ENCODE measurements at regions not wholly inside any gene's neighbourhood (a gene's known extent, or its start where the extent isn't known, plus 50 kb on each side); places are given as distances from the start of the nearest gene placed in this dataset.

- no peak for DNase-seq
Observed at GRCh38 chr15:77749998-77750540, 117.4 kb upstream of the LINGO1 start.

GRCh38 chr15:77749236-77749997 lies 116.7 kb upstream of the LINGO1 start:
- no peak for DNase-seq

GRCh38 chr15:77748078-77749064 lies 115.7 kb upstream of the LINGO1 start:
- DNase-seq: no peak

- DNase-seq: no peak
Observed at GRCh38 chr15:77747175-77748077, 114.7 kb upstream of the LINGO1 start.

GRCh38 chr15:77746254-77747174 lies 113.8 kb upstream of the LINGO1 start:
- DNase-seq: no peak

- no peak for DNase-seq
Observed at GRCh38 chr15:77744398-77744797, 111.7 kb upstream of the LINGO1 start.

- DNase-seq: no peak
Observed at GRCh38 chr15:77742570-77742969, 109.9 kb upstream of the LINGO1 start.

GRCh38 chr15:77742127-77742526 lies 109.4 kb upstream of the LINGO1 start:
- no peak for DNase-seq

- DNase-seq: no peak
Observed at GRCh38 chr15:77741106-77741505, 108.4 kb upstream of the LINGO1 start.

- DNase-seq: no peak
Observed at GRCh38 chr15:77739591-77740378, 107.1 kb upstream of the LINGO1 start.

GRCh38 chr15:77738441-77739302 lies 106.0 kb upstream of the LINGO1 start:
- DNase-seq: no peak

GRCh38 chr15:77738038-77738370 lies 105.3 kb upstream of the LINGO1 start:
- DNase-seq: no peak

- no peak for DNase-seq
Observed at GRCh38 chr15:77737238-77738037, 104.7 kb upstream of the LINGO1 start.

- DNase-seq: no peak
Observed at GRCh38 chr15:77734306-77734705, 101.6 kb upstream of the LINGO1 start.

- DNase-seq: no peak
Observed at GRCh38 chr15:77733579-77734300, 101.0 kb upstream of the LINGO1 start.

GRCh38 chr15:77732514-77733335 lies 100.0 kb upstream of the LINGO1 start:
- no peak for DNase-seq

- no peak for DNase-seq
Observed at GRCh38 chr15:77731945-77732344, 99.2 kb upstream of the LINGO1 start.
